ENCODE measurements at regions not wholly inside any gene's neighbourhood (a gene's known extent, or its start where the extent isn't known, plus 50 kb on each side); places are given as distances from the start of the nearest gene placed in this dataset.

GRCh38 chr9:16276866-16277265, 593.6 kb downstream of the BNC2 start:
- no peak overlapping the region for H3K4me3 ChIP-seq
- no peak overlapping the region for H3K27ac ChIP-seq
- WGBS, 2 donors: 75 to 87% methylated on average over 8 of the region's 8 CpGs

GRCh38 chr9:16277471-16277960, 593.0 kb downstream of the BNC2 start:
- no peaks in the 10 kb centered on the region for H3K27me3 ChIP-seq
- no peaks in the 10 kb centered on the region for H3K36me3 ChIP-seq
- TF ChIP-seq EP300 (IDR thresholded peaks at IDR 0.05): no peak
- TF ChIP-seq POLR2A (IDR thresholded peaks at IDR 0.05): no peak
- TF ChIP-seq CTCF (IDR thresholded peaks at IDR 0.05): no peak
- no peak for DNase-seq (ENCODE audit: low spot score in 2 of 2)
- no peak overlapping the region for H3K27ac ChIP-seq
- peaks cover 0 to 25% (median 0%) of the 10 kb centered on the region in 4 donors for H3K4me1 ChIP-seq
- H3K4me3 ChIP-seq: no peak overlapping the region
- 82 to 89% methylated on average over 8 of the region's 8 CpGs for WGBS, 2 donors
- H3K9me3 ChIP-seq: no peaks in the 10 kb centered on the region

More at GRCh38 chr9:16276866-16277265, 593.6 kb downstream of the BNC2 start:
- H3K27me3 ChIP-seq: no peaks in the 10 kb centered on the region
- DNase-seq (ENCODE audit: low spot score in 2 of 2): no peak
- H3K4me1 ChIP-seq: peaks cover 0 to 22% (median 0%) of the 10 kb centered on the region in 4 donors
- TF ChIP-seq EP300 (IDR thresholded peaks at IDR 0.05) (no peak), CTCF (IDR thresholded peaks at IDR 0.05) (no peak), POLR2A (IDR thresholded peaks at IDR 0.05) (no peak)
- H3K36me3 ChIP-seq: no peaks in the 10 kb centered on the region
- H3K9me3 ChIP-seq: no peaks in the 10 kb centered on the region

- Histone ChIP-seq H3K27ac (no peak overlapping the region), H3K36me3 (no peaks in the 10 kb centered on the region), H3K4me3 (no peak overlapping the region), H3K9me3 (no peaks in the 10 kb centered on the region), H3K27me3 (no peaks in the 10 kb centered on the region), H3K4me1 (peaks cover 0 to 22% (median 0%) of the 10 kb centered on the region in 4 donors)
- DNase-seq (ENCODE audit: low spot score in 2 of 2): no peak
- 75 to 85% methylated on average over 13 of the region's 13 CpGs for WGBS, 2 donors
- no peak for TF ChIP-seq EP300 (IDR thresholded peaks at IDR 0.05)
- TF ChIP-seq POLR2A (IDR thresholded peaks at IDR 0.05): no peak
- no peak for TF ChIP-seq CTCF (IDR thresholded peaks at IDR 0.05)
These were observed 592.0 kb downstream of the BNC2 start for GRCh38 chr9:16278326-16278999.

GRCh38 chr9:16281707-16282106, 588.8 kb downstream of the BNC2 start:
- WGBS, 2 donors: 90 to 99% methylated on average over 5 of the region's 5 CpGs
- no peak overlapping the region for H3K27ac ChIP-seq
- no peak for DNase-seq (ENCODE audit: low spot score in 2 of 2)
- H3K4me1 ChIP-seq: peaks cover 0 to 9% (median 0%) of the 10 kb centered on the region in 4 donors
- H3K4me3 ChIP-seq: no peak overlapping the region
- H3K27me3 ChIP-seq: no peaks in the 10 kb centered on the region
- no peaks in the 10 kb centered on the region for H3K9me3 ChIP-seq
- TF ChIP-seq CTCF (IDR thresholded peaks at IDR 0.05): no peak
- TF ChIP-seq EP300 (IDR thresholded peaks at IDR 0.05): no peak
- TF ChIP-seq POLR2A (IDR thresholded peaks at IDR 0.05): no peak
- no peaks in the 10 kb centered on the region for H3K36me3 ChIP-seq

- Histone ChIP-seq H3K36me3 (no peaks in the 10 kb centered on the region), H3K9me3 (no peaks in the 10 kb centered on the region), H3K27me3 (no peaks in the 10 kb centered on the region), H3K4me3 (no peak overlapping the region), H3K27ac (peak overlapping the region in 1 of 4 donors; percentile 13), H3K4me1 (peaks cover 0 to 9% (median 0%) of the 10 kb centered on the region in 4 donors)
- 48 to 52% methylated on average over 2 of the region's 2 CpGs for WGBS, 2 donors
- no peak for DNase-seq (ENCODE audit: low spot score in 2 of 2)
- TF ChIP-seq POLR2A (IDR thresholded peaks at IDR 0.05) (no peak), CTCF (IDR thresholded peaks at IDR 0.05) (no peak), EP300 (IDR thresholded peaks at IDR 0.05) (no peak)
These were observed 588.3 kb downstream of the BNC2 start for GRCh38 chr9:16282216-16282615.

Measured in tibial nerve (tissue), 4 donors.